ENCODE measurements at regions not wholly inside any gene's neighbourhood (a gene's known extent, or its start where the extent isn't known, plus 50 kb on each side); places are given as distances from the start of the nearest gene placed in this dataset.

- peak; percentile 38 to 41 for DNase-seq (ENCODE audit: low read depth in 2 of 2)
- no peak overlapping the region for H3K4me3 ChIP-seq (replicated peaks in 1 of 2; ENCODE audit: low read depth in 2 of 2, low read length in 2 of 2)
- TF ChIP-seq, protein P1, sequence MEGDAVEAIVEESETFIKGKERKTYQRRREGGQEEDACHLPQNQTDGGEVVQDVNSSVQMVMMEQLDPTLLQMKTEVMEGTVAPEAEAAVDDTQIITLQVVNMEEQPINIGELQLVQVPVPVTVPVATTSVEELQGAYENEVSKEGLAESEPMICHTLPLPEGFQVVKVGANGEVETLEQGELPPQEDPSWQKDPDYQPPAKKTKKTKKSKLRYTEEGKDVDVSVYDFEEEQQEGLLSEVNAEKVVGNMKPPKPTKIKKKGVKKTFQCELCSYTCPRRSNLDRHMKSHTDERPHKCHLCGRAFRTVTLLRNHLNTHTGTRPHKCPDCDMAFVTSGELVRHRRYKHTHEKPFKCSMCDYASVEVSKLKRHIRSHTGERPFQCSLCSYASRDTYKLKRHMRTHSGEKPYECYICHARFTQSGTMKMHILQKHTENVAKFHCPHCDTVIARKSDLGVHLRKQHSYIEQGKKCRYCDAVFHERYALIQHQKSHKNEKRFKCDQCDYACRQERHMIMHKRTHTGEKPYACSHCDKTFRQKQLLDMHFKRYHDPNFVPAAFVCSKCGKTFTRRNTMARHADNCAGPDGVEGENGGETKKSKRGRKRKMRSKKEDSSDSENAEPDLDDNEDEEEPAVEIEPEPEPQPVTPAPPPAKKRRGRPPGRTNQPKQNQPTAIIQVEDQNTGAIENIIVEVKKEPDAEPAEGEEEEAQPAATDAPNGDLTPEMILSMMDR (IDR thresholded peaks at IDR 0.05; ENCODE audit: low read depth, low read length): peak; percentile 19
Measured at GRCh38 chr4:108512615-108513505, 107.5 kb upstream of the RPL34 start.

DNA sequence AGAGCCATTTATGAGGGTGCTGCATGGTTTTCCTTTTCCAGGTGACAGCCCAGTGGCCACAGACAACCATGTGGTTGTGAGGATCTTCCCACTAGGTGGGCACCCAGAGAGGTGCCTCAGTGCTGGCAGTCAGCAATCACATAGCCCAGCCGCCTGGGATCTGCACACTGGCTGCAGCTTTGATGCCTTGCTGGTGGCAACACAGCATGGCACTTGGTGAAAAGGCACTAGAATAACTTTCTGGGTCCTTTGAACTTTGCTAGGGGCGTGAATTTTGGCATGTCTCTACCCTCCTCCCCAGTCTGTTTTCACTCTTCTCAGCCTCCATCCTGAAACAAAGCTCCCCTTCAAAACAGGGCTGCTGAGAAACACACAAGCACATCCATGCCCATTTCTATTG is 108.8 kb upstream of the RPL34 start:
- TF ChIP-seq, protein P1 (IDR thresholded peaks at IDR 0.05; ENCODE audit: low read depth, low read length): no peak
- no peak for DNase-seq (ENCODE audit: low read depth in 2 of 2)
- no peak overlapping the region for H3K4me3 ChIP-seq (replicated peaks in 1 of 2; ENCODE audit: low read depth in 2 of 2, low read length in 2 of 2)

DNA sequence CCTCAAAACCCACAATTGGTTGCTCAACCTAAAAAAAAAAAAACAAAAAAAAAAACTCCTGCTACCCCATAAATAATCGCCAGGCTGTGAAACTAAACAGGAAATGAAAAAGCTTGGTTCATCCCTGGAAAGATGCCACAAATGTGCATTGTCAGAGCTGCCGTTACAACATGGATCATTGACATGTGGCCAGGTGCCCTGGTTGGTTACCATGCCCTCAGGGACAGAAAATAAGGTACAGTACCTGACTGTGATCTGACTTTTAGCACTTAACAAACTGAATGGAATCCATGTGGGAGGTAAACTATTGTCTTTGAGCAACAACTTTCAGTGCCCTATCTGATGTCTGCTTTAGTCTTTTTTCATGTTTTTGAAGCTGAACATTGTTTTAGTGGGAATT is 118.0 kb upstream of the RPL34 start:
- no peak for DNase-seq (ENCODE audit: low read depth in 2 of 2)
- H3K4me3 ChIP-seq (replicated peaks in 1 of 2; ENCODE audit: low read depth in 2 of 2, low read length in 2 of 2): no peak overlapping the region
- TF ChIP-seq, protein P1 (IDR thresholded peaks at IDR 0.05; ENCODE audit: low read depth, low read length): no peak

DNA sequence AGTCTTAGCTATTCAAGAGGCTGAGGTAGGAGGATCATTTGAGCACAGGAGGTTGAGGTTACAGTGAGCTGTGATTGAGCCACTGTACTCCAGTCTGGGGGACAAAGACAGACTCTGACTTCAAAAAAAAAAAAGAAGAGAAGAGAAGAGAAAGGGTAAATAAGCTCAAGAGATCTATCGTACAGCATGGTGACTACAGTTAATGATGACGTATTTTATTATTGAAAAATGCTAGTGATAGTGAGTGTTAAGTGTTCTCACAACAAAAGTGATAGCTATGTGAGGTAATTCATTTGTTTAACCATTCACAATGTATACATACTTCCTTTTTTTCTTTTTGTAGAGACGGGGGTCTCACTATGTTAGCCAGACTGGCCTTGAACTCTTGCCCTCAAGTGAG is 121.5 kb upstream of the RPL34 start:
- TF ChIP-seq, protein P1 (IDR thresholded peaks at IDR 0.05; ENCODE audit: low read depth, low read length): no peak
- no peak overlapping the region for H3K4me3 ChIP-seq (replicated peaks in 1 of 2; ENCODE audit: low read depth in 2 of 2, low read length in 2 of 2)
- no peak for DNase-seq (ENCODE audit: low read depth in 2 of 2)

- TF ChIP-seq, protein P1 (IDR thresholded peaks at IDR 0.05; ENCODE audit: low read depth, low read length): no peak
- DNase-seq (ENCODE audit: low read depth in 2 of 2): no peak
- no peak overlapping the region for H3K4me3 ChIP-seq (replicated peaks in 1 of 2; ENCODE audit: low read depth in 2 of 2, low read length in 2 of 2)
Measured at GRCh38 chr4:108493596-108493931, 126.8 kb upstream of the RPL34 start.

DNA sequence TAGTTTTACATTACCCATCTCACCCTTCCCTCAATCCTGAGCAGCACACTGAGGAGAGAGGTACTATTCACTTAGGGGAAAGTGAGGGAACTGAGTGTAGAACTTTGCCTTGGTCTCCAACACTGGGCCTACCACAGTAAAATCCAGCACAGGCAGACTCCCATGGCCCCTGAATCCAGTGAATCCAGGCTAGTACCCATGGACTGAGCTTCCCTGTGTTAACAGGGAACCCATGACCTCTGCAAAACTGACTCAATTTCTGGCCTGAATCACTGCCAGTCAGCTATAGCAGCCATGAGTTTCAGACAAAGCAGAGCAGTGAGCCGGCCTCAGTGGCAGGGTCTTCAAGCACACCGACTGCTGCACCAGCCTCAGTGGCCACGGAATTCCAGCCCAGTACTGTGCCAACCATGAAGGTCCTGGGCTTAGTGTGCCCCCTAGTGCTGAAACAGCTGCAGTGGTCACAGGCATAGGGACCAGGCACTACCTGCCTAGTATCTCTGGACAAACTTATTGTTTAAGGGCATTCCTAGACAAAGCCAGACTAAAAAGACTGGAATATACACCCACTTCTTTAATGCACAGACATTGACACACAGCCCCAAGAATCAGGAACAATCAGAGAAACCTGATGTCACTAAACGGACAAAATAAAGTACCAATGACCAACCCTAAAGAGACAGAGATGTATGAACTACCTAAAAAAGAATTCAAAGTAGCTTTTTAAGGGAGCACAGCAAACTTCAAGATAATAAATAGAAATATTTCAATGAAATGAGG is 127.4 kb upstream of the RPL34 start:
- TF ChIP-seq, protein P1 (IDR thresholded peaks at IDR 0.05; ENCODE audit: low read depth, low read length): peak; percentile 38
- peak in 1 of 2 donors; percentile 13 for DNase-seq (ENCODE audit: low read depth in 2 of 2)
- H3K4me3 ChIP-seq (replicated peaks in 1 of 2; ENCODE audit: low read depth in 2 of 2, low read length in 2 of 2): no peak overlapping the region

Data from cardiac fibroblast (primary cell).